HG03175 (cell line): ENCODE measurements at regions not wholly inside any gene's neighbourhood (a gene's known extent, or its start where the extent isn't known, plus 50 kb on each side); places are given as distances from the start of the nearest gene placed in this dataset.

Source experiments
- ATAC-seq: cut with Tn5 transposase; IDR thresholded peaks from one replicate; pipeline ENCODE4 v1.9.1; 2021; ENCODE audit warnings: mild to moderate bottlenecking, moderate library complexity; ENCODE audit not compliant: unreplicated experiment

DNA sequence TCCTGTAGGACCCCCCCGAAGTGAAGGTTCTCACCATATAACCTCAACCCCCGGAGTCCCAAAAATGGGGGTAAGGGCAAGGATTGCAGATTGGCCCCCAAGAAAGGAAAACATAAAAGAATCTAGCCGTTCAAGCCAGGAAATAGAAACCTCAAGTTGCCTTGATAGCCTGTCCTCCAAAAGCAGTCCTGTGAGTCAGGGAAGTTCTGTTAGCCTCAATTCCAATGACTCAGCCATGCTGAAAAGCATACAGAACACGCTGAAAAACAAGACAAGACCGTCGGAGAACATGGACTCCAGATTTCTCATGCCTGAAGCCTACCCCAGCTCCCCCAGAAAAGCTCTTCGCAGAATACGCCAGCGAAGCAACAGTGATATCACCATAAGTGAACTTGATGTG, 344.2 kb upstream of the RGS6 start:
- ATAC-seq, result no peak

DNA sequence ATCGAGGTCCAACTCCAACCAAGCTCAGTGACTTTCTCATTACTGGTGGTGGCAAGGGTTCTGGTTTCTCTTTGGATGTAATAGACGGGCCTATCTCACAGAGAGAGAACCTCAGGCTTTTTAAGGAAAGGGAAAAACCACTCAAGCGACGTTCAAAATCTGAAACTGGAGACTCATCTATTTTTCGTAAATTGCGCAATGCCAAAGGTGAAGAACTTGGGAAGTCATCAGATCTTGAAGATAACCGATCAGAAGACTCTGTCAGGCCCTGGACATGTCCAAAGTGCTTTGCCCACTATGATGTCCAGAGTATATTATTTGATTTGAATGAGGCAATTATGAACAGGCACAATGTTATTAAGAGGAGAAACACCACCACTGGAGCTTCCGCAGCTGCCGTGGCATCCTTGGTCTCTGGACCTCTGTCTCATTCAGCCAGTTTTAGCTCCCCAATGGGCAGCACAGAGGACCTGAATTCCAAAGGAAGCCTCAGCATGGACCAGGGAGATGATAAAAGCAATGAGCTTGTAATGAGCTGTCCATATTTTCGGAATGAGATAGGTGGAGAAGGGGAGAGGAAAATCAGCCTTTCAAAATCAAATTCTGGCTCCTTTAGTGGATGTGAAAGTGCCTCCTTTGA, 343.5 kb upstream of the RGS6 start:
- ATAC-seq, result no peak

- ATAC-seq, result no peak
Observed at GRCh38 chr14:71589609-71590008, 342.6 kb upstream of the RGS6 start.

DNA sequence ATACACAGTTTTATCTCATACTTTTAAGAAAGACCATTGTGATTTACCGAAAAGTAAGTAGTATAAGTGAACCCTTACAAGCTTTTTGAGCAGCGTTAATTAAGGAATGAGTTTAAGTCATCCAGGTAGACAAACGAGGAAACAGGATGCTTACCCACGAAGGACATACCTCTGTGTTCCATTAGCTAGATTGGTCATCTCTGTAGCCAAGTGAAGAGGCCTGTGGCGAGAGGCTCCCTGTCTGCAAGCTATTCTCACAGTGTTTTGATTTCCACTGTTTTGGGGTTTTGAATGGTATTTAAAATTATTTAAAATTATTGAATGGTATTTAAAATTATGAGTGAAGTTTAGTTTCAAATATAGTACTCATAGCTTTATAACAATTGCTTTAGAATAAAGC, 342.1 kb upstream of the RGS6 start:
- no peak for ATAC-seq

DNA sequence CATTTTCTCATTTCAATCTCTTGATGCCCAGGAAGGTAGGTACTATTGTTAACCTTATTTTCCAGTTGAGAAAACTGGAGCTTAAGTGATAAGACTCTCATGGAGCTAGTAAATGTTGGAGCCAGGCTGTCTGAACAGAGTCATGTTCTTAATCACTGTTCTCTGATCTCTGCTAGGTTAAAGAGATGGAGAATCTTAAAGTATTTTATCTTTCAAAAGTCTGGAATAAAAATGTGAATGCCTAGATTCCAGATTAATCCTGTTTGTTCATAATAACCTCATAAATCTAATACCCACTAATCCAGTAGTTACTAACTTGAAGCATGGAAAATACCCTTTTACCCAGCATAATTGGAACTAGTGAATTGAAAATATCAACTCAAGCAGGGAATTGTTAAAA, 341.0 kb upstream of the RGS6 start:
- ATAC-seq, result no peak

DNA sequence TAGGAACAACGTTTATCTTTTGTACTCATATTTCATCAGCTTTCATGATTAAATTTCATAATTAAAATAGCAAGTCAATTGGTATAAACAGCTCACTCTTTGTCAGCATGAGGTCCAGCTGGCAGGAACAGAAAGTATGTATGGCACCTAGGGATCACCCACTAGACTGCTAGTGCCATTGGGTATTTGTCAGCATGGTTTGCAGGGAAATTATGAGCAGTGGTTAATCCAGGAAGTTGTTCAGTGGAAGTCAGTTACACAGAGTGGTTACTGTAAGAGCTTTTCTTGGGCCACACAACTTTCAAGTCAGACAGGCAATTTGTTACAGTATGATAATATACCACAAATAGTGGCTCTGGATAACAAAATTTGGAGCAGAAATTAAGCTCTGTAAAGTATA, 340.3 kb upstream of the RGS6 start:
- ATAC-seq, result no peak

GRCh38 chr14:71592361-71592760, 339.9 kb upstream of the RGS6 start:
- ATAC-seq, result no peak

- no peak for ATAC-seq
Observed at GRCh38 chr14:71593966-71594365, 338.3 kb upstream of the RGS6 start.

GRCh38 chr14:71594821-71595220, 337.4 kb upstream of the RGS6 start:
- ATAC-seq, result no peak

DNA sequence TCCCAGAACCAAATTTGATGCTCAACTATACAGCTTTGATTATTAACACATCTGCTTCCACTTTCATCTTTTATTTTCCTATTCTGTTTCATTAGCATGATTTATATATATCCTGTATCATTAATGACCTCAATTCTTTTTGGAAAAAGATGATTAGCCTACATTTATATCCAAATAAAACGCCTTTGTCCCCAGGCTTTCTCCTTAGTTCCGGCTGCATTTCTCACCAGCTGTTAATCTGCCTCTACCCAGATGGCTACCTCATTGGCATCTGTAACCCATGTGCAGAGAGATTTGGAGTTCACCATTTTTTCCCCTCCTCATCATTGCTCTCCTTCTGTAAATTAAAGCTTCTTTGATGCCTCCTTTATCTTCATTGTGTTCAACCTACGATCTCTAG, 336.8 kb upstream of the RGS6 start:
- ATAC-seq, result no peak

- peak; percentile 20 for ATAC-seq
Observed at GRCh38 chr14:71597287-71597920, 334.8 kb upstream of the RGS6 start.

- ATAC-seq, result peak; percentile 96
Observed at GRCh38 chr14:71597955-71598660, 334.1 kb upstream of the RGS6 start.

DNA sequence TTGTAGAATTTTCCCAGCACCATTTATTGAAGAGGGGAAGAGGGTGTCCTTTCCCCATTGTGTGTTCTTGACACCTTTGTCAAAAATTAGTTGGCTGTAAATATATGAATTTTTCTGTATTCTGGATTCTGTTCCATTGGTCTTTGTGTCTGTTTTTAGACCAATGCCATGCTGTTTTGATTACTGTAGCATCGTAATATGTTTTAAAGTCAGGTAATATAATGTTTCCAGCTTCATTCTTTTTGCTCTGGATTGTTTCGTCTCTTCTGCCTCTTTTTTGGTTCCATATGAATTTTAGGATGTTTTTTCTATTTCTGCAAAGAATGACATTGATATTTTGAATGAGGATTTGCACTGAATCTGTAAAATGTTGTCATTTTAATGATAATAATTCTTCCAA, 331.9 kb upstream of the RGS6 start:
- ATAC-seq, result no peak

DNA sequence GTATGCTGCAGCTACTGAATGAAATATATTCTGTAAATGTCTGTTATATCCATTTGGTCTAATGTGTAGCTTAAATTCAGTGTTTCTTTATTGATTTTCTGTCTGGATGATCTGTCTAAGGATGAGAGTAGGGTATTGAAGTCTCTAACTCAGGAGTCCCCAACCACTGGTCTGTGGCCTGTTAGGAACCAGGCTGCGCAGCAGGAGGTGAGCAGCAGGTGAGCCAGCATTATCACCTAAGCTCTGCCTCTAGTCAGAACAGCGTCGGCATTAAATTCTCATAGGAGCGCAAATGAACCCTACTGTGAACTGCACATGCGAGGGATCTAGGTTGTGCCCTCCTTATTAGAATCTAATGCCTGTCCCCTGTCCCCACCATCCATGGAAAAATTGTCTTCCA, 329.7 kb upstream of the RGS6 start:
- no peak for ATAC-seq

DNA sequence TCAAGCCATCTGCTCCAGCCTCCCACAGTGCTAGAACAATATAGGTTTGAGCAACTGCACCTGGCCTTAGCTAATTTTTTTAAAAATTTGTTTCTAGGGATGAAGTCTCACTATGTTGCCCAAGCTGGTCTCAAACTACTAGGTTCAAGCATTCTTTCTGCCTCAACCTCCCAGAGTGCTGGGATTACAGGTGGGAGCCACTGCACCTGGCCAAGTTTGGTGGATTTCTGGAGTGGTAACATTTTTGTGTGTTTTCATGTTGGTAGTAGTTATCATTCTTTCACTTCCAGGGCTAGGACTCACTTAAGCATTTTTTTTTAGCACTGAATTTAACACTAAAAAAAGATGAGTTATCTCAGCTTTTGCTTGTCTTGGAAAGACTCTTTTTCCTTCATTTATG, 328.0 kb upstream of the RGS6 start:
- ATAC-seq, result no peak

DNA sequence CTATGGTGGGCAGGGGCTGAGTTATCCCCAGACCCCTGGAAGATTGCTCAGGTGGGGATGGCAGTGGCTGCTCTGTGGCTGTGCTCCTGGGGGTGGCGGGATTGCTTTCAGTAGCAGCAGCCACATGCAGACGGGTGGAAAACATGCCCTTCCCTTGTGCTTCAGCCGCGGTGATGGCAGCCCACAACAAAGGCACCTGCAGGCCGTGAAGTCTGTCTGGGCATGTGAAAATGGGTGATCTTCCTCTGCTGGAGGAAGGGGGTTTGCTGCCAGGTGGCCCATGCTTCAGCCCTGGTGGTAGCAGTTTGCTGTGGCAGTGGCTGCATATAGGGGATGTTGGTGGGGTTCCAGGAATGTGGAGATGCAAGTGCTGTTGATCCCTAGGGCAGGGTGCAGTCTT, 326.2 kb upstream of the RGS6 start:
- ATAC-seq, result no peak

- no peak for ATAC-seq
Observed at GRCh38 chr14:71606575-71606974, 325.7 kb upstream of the RGS6 start.

DNA sequence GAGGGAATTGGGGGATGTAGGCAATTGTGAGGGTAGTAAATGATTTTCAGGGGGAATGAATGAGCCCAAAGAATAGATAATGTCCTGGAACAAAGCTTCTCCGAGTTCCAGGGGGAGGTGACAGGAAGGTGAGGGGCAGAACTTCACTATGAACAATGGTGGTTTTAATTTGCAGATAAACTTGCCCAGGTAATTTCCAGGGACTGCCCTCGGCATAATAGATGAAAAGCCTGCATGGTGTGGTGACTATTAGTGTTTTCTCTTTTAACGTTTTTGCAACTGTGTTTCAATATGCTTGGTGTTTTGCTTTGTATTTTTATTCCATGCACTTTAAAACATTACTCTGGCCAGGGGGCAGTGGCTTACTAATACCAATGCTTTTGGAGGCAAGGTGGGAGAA, 325.2 kb upstream of the RGS6 start:
- ATAC-seq, result no peak

DNA sequence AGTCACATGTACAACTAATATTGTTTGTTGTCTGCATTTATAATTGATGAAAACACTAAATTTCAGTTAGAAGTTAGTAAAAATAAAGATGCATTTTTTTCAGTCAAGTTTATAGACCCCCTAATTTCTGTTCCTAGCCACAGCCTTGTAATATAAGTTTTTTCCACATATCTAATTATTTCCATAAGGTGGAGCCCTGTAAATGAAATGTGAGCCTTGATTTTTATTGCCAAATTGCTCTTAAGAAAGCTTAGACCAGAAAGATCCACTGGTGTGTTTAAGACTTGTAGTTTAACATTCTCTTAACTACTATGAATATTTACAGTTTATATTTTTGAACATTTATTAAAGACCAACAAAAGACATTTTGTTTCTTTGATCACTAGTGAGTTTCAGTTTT, 322.1 kb upstream of the RGS6 start:
- ATAC-seq, result no peak

- ATAC-seq, result no peak
Observed at GRCh38 chr14:71610797-71611196, 321.4 kb upstream of the RGS6 start.

GRCh38 chr14:71613168-71613567, 319.1 kb upstream of the RGS6 start:
- ATAC-seq, result no peak

DNA sequence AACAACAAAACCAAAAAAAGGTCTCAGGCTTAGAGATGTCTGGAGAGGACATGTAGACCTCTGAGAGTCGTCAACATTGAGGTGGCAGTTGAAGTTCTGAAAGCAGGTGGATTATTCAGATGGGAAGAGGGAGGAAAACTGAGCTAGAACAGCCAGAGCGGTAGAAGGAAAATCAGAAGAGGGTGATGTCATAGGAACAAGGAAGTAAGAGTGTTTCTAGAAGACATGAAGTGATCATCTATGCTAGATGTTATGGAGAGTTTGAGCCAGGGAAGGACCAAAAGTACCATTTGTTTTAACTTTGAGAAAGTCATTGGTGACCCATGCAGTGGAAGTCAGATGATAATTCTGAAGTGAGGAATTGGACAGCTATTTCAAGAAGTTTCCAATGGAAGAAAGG, 316.2 kb upstream of the RGS6 start:
- ATAC-seq, result no peak
